Osteocyte (in vitro differentiated cells): ENCODE measurements at regions not wholly inside any gene's neighbourhood (a gene's known extent, or its start where the extent isn't known, plus 50 kb on each side); places are given as distances from the start of the nearest gene placed in this dataset.
"Not testable (repeated sequence)": the region's sequence is repeated elsewhere in the genome, so short reads cannot be mapped to it uniquely, and the experiment has no call there.

Source experiments
- DNase-seq: peaks from one replicate; pipeline ENCODE4 v3.0.0; 2021; ENCODE audit warnings: mixed read lengths; ENCODE audit not compliant: unreplicated experiment; ENCODE audit errors: extremely low spot score
- H3K27ac Mint-ChIP-seq: one replicate; pipeline ENCODE4 v1.8.0; 2021; ENCODE audit warnings: mild to moderate bottlenecking, mixed read lengths; ENCODE audit not compliant: unreplicated experiment
- H3K27me3 Mint-ChIP-seq: one replicate; pipeline ENCODE4 v1.8.0; 2021; ENCODE audit warnings: mixed read lengths; ENCODE audit not compliant: unreplicated experiment
- H3K36me3 Mint-ChIP-seq: one replicate; pipeline ENCODE4 v1.8.0; 2021; ENCODE audit warnings: mixed read lengths; ENCODE audit not compliant: unreplicated experiment
- H3K4me1 Mint-ChIP-seq: one replicate; pipeline ENCODE4 v1.8.0; 2021; ENCODE audit warnings: mixed read lengths; ENCODE audit not compliant: unreplicated experiment
- H3K4me3 Mint-ChIP-seq: one replicate; pipeline ENCODE4 v1.8.0; 2021; ENCODE audit warnings: mild to moderate bottlenecking, moderate library complexity, mixed read lengths; ENCODE audit not compliant: unreplicated experiment
- H3K9me3 Mint-ChIP-seq: one replicate; pipeline ENCODE4 v1.8.0; 2021; ENCODE audit warnings: mixed read lengths; ENCODE audit not compliant: unreplicated experiment
- CTCF ChIP-seq: fragments of 200-600 bp; sonication (generic); IDR thresholded peaks from 2 replicates; pipeline ENCODE4 v1.5.0; 2021; ENCODE audit warnings: antibody characterized with exemption, mild to moderate bottlenecking, moderate library complexity

GRCh38 chr17:5759501-5759925 is 175.2 kb upstream of the NLRP1 start:
- Mint-ChIP-seq H3K36me3 (no peaks in the 10 kb centered on the region), H3K9me3 (no peaks in the 10 kb centered on the region), H3K4me3 (no peak overlapping the region), H3K27me3 (peaks cover 19% of the 10 kb centered on the region), H3K4me1 (peaks cover 3% of the 10 kb centered on the region), H3K27ac (no peak overlapping the region)
- no peak for TF ChIP-seq CTCF
- no peak for DNase-seq

GRCh38 chr17:5762191-5762590 is 177.9 kb upstream of the NLRP1 start:
- no peak for DNase-seq
- H3K4me3 Mint-ChIP-seq = no peak overlapping the region
- peaks cover under 1% of the 10 kb centered on the region for H3K4me1 Mint-ChIP-seq
- peaks cover 25% of the 10 kb centered on the region for H3K27me3 Mint-ChIP-seq
- H3K27ac Mint-ChIP-seq = no peak overlapping the region
- no peaks in the 10 kb centered on the region for H3K9me3 Mint-ChIP-seq
- no peak for TF ChIP-seq CTCF
- H3K36me3 Mint-ChIP-seq = no peaks in the 10 kb centered on the region

GRCh38 chr17:5763595-5764306 is 179.4 kb upstream of the NLRP1 start:
- Mint-ChIP-seq H3K9me3 (no peaks in the 10 kb centered on the region), H3K27ac (no peak overlapping the region), H3K4me3 (no peak overlapping the region), H3K36me3 (no peaks in the 10 kb centered on the region), H3K27me3 (peaks cover 29% of the 10 kb centered on the region), H3K4me1 (no peaks in the 10 kb centered on the region)
- DNase-seq = no peak
- TF ChIP-seq CTCF = no peak

DNA sequence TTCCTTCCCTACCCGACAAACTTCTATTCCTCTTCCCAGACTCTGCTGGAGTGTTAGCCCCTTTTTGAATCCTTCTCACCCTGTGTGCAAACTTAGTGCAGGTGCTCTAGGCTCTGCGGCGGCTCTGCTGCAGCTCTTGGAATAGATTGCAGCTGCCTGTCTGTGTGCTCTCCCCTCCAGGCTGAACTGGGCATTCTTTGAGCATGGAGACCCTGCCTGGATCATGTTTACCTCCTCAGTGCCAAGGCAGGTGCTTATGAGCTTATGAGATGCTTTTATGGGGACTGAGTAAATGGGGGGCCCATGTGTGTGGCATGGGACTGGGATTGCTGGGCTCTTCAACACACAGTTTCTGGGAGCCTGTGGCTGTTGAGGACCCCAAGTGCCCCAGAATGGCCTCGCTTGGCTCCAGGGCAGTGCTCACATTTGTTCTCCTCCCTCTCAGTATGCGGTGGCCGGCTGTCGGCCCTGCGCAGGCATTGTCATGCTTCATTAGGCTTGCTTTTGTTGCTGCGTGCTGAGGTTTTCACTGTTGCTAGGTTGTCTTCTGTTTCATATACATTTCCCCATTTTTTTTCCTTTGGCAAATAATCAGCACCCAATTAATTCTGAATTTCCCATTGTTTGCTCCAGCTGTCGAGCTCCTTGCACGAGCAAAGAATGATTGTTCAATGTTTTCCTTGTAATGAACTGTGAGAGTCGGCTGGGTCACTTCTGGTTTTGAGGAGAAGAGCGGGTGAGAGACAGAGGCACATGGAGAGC is 185.5 kb upstream of the NLRP1 start:
- peaks cover 23% of the 10 kb centered on the region for H3K27me3 Mint-ChIP-seq
- H3K4me1 Mint-ChIP-seq = no peaks in the 10 kb centered on the region
- H3K36me3 Mint-ChIP-seq = no peaks in the 10 kb centered on the region
- no peak overlapping the region for H3K4me3 Mint-ChIP-seq
- no peak for DNase-seq
- no peaks in the 10 kb centered on the region for H3K9me3 Mint-ChIP-seq
- no peak for TF ChIP-seq CTCF
- no peak overlapping the region for H3K27ac Mint-ChIP-seq

DNA sequence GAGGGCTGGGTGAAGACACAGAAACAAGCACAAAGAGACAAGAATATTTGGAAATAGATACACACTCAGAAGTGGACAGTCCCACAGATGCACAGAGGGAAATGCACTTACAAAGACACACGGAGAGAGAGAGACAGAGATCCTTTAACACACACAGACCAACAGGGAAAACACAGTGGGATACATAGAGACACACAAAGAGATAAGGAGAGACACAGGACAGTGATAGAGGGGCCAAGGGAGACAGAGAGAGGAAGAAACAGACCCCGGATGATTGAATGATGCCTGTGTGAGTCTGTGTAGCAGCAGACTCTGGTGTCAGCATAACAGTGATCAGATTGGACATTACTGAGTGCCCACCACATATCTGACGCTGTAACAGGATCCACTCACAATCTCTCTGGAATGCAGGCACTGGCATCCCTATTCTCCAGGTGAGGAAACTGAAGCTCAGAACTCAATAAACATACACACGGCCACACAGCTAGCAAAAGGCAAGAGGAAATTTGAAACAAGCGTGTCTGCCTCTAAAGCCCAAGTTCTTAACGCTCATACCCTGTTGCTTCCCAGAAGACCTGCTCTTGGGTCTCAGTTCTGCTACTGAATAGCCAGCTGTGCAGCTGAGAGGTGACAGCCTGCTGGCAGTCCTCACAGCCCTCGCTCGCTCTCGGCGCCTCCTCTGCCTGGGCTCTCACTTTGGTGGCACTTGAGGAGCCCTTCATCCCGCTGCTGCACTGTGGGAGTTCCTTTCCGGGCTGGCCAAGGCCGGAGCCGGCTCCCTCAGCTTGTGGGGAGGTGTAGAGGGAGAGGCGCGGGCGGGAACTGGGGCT is 186.3 kb upstream of the NLRP1 start:
- no peak overlapping the region for H3K27ac Mint-ChIP-seq
- H3K4me1 Mint-ChIP-seq = no peaks in the 10 kb centered on the region
- H3K36me3 Mint-ChIP-seq = no peaks in the 10 kb centered on the region
- no peaks in the 10 kb centered on the region for H3K9me3 Mint-ChIP-seq
- H3K4me3 Mint-ChIP-seq = no peak overlapping the region
- peaks cover 23% of the 10 kb centered on the region for H3K27me3 Mint-ChIP-seq
- DNase-seq = no peak
- no peak for TF ChIP-seq CTCF

- not testable (repeated sequence) for H3K36me3 Mint-ChIP-seq, DNase-seq, H3K27ac Mint-ChIP-seq, H3K4me1 Mint-ChIP-seq, H3K4me3 Mint-ChIP-seq, H3K9me3 Mint-ChIP-seq
- peaks cover 23% of the 10 kb centered on the region for H3K27me3 Mint-ChIP-seq
Observed at GRCh38 chr17:5771271-5771577, 186.9 kb upstream of the NLRP1 start.

DNA sequence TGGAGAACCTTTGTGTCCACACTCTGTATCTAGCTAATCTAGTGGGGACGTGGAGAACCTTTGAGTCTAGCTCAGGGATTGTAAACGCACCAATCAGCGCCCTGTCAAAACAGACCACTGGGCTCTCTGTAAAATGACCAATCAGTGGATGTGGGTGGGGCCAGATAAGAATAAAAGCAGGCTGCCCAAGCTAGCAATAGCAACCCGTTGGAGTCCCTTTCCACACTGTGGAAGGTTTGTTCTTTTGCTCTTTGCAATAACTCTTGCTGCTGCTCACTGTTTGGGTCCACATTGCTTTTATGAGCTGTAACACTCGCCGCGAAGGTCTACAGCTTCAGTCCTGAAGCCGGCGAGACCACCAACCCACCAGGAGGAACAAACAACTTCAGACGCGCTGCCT is 187.7 kb upstream of the NLRP1 start:
- H3K4me3 Mint-ChIP-seq, DNase-seq, H3K4me1 Mint-ChIP-seq, H3K27ac Mint-ChIP-seq, H3K36me3 Mint-ChIP-seq, H3K9me3 Mint-ChIP-seq: not testable (repeated sequence)
- H3K27me3 Mint-ChIP-seq = peaks cover 20% of the 10 kb centered on the region
